Brain pericyte (primary cell): ENCODE measurements at regions not wholly inside any gene's neighbourhood (a gene's known extent, or its start where the extent isn't known, plus 50 kb on each side); places are given as distances from the start of the nearest gene placed in this dataset.
A peak's percentile ranks its signal among the peaks of the same experiment; 100 is the strongest.
"Not testable (repeated sequence)": the region's sequence is repeated elsewhere in the genome, so short reads cannot be mapped to it uniquely, and the experiment has no call there.

Experiments used
- DNase-seq: peaks from one replicate; pipeline ENCODE4 v3.0.0-alpha.2; 2012; ENCODE audit warnings: low read depth, low spot score

DNA sequence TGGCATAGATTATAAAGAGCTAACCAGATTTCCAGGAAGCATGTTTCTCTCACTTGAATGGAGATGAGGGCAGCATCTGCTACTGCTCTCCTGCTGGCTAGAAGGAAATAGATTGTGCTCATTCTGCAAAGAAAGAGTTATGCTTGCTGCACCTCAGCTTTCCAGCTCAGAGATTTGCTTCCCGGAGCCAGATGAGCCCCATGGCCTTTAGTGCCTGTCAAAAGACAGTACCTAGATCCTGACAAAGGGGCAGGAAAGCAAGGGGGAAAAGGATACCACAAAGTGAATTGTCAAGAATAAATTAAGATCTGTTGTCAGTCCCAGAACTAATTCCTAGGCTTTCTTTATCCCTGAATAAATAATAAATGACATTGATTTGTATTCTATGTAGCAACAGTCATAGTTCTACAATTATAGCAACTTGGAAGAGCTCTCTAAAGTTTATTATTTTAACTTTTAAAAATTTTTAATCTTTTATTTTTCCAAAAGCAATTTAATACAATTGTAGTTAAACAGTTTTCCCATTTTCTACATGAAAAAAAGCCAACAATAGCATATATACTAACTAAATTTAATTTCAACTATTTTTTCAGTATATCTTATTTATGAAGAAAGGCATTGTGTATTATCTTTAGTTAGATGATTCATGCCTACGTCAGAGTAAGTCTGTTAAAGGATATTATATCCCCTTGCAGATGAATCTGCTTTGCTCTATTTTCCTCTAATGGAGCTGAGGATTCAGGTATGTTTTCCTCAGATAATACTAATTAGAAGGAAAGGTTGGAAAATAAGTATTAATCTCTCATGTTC is 306.1 kb upstream of the DDI1 start:
- DNase-seq, result no peak

DNA sequence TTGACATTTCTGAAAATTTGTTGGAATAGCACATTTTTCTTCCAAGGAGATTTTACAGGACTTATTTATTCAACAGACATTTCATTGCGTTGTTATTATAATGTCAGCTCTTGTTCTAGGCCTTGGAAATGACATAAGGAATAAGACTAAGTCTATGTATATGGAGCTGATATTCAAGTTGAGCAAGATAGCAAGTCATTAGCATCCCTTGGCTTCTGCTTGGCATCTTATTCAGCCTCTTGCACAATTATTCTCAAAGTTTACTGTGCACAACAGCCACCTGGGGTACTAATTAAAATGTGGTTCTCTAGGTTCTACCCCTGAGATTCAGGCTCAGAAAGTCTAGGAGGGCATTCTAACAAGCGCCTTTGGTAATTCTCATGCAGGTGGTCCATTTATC is 304.8 kb upstream of the DDI1 start:
- no peak for DNase-seq

DNA sequence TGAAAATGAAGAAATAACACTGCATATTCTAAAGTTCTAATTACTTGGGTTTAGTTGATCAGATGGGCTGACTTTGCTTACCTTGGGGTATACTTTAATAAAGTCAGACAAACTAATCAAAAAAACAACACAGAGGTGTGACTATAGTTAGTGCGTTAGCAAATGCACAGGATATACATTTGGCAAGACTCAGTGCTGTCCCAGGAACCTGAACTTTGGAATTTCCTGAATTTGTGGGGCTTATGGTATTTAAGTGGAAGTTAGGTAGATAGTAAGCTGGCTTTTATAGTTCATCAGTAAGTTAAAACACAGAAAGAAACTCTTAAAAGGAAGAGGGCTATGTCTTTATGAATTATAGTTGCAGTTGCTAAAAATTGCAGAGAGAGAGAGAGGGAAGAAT is 302.6 kb upstream of the DDI1 start:
- DNase-seq, result no peak

DNA sequence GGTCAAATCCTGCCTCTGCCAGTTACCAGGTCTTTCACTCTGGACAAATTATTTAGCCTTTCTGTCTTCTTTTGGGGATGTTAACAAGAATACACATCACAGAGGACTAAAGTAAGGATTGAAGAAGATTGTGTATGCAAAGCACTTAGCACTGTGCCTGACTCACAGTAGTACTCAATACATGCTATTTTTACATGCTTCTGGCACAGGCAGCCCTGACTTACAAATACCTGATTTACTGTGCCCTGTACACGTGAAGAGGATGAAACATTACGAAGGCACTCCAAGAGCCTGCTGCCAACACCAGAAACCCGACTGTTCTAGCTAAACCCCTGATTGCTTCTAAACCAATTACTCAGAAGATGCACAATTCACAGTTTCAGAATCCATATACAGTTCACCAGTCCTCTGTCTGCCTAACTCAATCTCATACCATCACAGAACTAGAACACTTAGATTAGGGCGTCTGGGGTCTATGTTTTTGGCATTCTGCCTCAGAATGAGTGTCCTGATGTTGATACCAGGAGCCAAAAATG is 300.9 kb upstream of the DDI1 start:
- DNase-seq, result no peak

DNA sequence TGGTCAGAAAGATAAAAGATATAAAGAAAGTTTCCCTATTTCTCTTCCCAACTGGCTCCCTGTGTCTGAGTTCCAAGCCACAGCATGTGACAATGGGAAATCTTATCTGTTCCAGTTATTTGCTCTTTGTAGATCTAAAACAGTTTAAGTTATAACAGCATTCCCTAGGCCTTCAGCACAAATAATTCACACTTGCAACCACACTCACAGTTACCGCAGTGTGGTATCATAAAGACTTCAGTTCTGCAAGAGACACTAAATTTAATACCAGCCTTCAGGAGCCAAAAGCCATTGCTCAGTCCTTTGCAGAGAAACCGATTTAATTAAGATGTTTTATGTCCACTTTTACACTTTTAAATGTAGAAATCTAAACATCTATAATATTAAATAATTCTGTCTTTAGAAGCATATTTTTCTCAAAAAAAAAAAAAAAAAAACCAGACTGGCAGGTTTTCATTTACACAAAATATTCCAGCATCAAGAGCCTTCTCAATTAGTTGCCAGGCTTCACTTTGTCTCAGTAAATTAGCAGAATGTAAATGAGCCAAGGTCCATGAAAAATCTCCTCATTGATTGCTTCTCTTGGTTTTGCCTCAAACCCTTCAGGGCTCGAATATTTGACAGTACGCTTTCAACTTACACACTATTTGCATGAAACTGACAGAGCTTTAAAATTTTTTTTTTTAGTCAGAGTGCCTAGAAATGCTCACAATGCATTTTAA is 300.0 kb upstream of the DDI1 start:
- DNase-seq, result no peak

DNA sequence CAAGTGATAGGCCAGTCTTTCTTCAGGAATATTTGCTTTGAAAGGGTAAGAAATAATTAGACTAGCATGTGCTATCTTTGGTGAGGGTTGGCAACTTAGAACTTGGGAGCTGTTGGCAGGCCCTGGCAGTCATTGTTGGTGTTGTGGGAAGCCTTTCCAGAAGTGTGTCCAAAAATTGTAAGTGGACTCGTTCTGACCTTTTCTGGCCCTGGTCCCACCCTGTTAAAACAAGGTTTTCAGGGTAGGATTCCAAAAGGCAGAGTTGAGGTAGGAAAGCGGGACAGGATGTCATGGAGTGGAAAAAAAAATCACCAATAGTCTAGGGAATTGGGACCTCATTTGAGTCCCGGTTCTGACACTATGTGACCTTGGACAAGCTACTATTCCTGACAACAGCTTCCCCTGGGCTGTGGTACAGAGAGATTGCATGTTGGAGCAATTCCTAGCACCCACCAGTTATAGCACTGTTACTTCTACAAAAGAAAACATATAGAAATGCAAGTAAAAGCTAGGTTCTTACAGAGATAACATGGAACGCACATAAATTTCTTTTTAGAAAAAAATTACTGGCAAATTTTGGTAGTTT is 299.3 kb upstream of the DDI1 start:
- DNase-seq, result no peak

DNA sequence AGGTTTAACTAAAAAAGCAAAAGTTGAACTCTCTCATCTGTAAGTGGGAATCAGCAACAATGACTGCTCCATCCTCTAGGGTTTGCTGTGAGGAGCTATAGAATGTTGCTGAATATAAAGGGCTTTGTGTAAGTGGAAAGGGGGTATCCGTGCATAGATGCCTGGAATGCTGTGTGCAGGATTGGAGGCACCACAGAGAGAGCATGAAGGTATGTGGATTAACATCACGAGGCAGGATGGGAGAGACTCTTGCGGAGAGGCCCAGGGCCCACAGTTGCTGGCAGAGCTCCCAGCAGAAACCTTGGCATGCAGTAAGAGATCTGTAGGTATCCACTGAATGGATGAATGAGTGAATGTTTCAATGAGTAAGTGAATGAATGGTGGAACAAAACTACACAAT is 298.7 kb upstream of the DDI1 start:
- no peak for DNase-seq

DNA sequence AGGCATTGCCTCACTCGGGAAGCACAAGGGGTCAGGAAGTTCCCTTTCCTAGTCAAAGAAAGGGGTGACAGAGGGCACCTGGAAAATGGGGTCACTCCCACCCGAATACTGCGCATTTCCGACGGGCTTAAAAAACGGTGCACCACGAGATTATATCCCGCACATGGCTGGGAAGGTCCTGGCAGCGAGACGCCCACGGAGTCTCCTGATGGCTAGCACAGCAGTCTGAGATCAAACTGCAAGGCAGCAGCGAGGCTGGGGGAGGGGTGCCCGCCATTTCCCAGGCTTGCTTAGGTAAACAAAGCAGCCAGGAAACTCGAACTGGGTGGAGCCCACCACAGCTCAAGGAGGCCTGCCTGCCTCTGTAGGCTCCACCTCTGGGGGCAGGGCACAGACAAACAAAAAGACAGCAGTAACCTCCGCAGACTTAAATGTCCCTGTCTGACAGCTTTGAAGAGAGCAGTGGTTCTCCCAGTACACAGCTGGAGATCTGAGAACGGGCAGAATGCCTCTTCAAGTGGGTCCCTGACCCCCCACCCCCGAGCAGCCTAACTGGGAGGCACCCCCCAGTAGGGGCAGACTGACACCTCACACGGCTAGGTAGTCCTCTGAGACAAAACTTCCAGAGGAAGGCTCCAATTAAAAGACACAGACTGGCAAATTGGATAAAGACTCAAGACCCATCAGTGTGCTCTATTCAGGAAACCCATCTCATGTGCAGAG is 297.2 kb upstream of the DDI1 start:
- not testable (repeated sequence) for DNase-seq

DNA sequence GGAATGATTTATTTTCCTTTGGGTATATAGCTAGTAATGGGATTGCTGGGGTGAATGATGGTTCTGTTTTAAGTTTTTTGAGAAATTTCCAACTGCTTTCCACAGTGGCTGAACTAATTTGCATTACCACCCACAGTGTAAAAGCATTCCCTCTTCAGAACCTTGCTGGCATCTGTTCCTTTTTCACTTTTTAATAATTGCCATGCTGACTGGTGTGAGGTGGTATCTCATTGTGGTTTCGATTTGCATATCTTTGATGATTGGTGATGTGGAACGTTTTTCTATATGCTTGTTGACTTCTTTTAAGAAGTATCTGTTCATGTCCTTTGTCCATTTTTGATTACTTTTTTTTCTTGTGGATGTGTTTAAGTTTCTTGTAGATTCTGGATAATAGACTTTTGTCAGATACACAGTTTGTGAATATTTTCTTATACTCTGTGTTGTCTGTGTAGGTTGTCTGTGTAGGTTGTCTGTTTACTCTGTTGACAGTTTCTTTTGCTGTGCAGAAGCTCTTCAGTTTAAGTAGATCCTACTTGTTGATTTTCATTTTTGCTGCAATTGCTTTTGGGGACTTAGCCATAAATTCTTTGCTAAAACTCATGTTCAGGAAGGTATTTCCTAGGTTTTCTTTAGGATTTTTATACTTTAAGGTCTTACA is 291.8 kb upstream of the DDI1 start:
- DNase-seq, result no peak

DNA sequence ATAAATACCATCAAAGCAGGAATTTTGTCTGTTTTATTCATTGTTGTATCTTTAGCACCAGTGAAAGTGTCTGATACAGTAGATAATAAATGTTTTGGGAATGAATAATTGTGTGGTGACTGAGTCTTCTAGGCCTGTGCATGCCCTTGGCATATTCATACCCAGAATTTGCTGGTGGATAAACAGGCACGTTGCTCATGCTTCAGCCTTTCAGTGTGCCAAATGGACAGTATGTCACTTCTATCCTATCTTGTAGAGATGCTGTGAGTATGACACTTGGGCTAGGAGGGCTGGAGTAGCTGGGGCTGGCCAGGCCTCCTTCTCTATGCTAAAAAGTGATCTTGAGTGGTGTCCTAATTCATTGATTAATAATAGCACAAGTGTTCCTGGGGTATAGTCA is 287.3 kb upstream of the DDI1 start:
- no peak for DNase-seq

DNA sequence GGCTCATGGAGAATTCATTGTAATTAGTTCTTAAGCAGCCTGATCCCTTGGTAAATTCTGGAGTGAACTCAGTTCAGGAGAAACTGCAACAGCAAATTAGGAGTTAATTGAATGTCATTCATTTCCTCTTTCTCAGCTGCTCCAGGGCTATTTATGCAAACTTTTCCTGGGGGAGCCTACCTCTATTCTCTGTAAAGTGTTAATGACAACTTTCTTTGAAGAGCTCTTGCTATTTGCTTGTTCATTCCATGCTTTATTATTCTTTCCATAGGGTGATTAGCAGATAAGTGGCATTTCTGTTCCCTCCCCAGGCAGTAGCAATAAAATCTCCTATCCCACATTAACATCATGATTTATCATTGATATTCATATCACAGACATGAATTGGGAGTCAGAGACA is 267.6 kb upstream of the DDI1 start:
- no peak for DNase-seq

DNA sequence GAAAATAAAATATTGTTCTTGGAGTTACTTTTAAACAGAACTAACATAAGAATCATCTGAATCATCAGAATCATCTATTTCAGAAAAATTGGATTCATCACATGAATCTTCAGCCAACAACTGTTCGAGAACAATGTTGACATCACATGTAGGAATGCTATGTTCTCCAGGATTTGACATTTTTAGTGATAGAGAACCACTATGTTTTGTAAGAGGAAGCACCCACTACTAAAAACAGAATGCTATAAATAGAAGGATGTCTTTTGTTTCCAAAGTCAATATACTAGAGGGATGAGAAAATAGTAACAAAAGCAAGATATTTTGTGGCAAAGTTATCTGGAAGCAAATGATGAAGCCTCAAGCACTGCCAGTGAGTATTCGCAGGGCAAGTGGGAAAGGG is 263.4 kb upstream of the DDI1 start:
- peak; percentile 49 for DNase-seq

DNA sequence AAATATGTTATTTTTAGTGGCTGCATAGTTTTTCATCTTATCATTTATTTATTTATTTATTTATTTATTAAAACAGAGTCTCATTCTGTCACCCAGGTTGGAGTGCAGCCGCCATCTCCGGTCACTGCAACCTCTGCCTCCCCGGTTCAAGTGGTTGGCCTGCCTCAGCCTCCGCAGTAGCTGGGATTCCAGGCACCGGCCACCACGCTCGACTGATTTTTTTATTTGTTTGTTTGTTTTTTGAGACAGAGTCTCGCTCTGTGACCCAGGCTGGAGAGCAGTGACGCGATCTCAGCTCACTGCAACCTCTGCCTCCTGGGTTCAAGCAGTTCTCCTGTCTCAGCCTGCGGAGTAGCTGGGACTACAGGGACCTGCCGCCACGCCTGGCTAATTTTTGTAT is 262.9 kb upstream of the DDI1 start:
- DNase-seq, result no peak

DNA sequence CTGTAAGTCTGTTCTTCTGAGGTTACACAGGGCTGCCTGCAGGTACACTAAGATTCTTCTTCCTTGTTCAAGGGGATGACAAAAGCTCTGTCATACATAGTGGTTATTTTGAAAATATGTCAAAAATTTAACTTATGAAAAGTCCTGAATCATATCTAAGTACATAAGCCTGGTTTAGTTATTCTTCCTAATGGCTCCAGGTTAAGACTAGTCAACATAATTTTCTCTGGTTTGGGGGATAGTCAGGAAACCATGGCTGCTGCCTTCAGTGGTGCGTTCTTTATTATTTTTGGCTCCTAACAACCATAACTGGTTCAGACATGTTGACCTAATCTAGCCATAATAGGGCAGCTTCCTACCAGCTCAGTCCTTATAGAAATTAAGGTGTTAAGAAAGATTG is 257.4 kb upstream of the DDI1 start:
- no peak for DNase-seq

DNA sequence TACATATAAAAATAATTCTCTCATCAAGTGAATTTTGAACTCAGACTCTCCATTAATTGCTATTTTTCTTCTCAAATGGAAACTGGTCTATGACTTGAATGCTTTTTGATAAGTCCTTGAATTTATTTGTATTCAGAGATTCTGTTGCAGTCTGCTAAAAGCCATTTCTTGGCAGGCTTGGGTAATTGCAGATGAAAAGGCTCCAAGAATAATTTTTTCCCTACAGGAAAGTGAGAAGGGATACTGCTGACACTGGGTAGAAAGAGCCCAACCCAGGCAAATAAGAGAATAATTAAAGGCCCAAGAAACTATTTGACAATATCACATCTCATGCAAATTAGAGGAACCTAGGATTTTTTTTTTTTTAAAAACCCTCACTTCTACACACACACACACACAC is 246.5 kb upstream of the DDI1 start:
- DNase-seq, result no peak

DNA sequence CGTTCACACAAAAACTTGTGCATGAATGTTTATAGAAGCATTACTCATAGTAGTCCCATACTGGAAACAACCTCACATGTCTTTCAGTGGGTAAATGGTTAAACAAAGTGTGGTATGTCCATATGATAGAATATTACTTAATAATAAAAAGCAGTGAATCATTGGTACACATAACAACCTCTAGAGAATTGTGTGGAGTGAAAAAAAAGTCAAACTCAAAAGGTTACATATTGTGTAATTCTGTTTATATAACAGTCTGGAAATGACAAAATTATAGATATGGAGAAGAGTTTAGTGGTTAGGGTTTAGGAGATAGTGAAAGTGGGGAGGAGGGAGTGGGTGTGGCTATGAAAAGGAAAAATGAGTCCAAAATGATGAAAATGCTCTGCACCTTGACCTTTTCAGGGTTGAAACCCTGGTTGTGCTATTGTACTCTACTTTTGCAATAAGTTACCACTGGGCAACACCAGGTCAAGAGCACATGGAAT is 243.4 kb upstream of the DDI1 start:
- no peak for DNase-seq

DNA sequence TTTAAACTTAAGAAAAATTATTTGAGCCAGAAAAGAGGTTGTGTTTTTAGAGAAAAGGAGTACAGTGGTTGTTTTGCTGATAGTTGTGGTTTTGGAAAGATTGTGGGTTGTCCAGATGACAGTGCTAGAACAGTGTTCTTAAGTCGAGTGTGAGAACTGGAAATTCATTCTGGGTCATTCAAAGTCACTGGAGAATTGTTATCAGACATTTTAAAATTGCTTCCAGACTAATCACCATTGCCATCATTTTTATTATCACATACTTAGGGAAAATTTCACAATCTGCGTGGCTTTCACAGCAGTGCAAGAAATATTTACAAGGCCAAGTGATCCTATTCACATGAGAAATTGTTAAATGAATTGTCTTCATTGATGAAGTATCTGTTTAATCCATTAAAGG is 242.2 kb upstream of the DDI1 start:
- no peak for DNase-seq

DNA sequence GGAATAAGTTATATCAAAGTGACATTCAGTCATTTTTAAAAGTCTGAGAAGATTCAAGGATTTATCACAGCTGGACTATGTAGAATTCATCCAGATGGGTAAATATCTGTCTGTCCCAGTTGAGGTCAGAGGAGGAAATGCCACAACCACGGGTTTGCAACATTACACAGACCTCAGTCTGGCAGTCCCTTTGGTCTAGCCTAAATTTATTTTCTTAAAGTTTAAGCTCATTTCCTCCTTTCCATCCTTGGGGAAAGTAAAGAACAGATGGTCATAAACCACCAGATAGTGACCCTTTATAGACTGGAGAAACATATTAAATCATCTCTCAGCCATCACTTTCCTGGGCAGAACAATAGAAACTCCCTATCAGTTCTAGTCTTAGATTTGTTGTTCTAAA is 238.4 kb upstream of the DDI1 start:
- peak; percentile 12 for DNase-seq

DNA sequence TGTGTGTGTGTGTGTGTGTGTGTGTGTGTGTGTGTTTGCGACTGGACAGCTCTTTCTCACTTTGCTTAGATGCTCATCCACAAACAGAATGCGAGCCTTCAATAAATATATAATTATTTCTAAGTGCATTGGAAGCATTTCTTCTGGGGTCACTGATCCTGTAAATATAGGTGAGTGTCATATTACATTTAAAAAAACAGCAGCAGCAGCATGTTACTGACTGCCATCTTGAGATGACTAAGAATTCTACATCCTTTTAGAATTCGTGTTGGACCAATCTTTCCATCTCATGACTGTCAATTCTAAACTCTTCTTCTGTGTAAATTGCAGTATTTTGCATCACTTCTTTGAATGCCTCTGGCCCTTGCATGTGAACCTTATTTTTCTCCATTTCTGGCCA is 238.0 kb upstream of the DDI1 start:
- no peak for DNase-seq

DNA sequence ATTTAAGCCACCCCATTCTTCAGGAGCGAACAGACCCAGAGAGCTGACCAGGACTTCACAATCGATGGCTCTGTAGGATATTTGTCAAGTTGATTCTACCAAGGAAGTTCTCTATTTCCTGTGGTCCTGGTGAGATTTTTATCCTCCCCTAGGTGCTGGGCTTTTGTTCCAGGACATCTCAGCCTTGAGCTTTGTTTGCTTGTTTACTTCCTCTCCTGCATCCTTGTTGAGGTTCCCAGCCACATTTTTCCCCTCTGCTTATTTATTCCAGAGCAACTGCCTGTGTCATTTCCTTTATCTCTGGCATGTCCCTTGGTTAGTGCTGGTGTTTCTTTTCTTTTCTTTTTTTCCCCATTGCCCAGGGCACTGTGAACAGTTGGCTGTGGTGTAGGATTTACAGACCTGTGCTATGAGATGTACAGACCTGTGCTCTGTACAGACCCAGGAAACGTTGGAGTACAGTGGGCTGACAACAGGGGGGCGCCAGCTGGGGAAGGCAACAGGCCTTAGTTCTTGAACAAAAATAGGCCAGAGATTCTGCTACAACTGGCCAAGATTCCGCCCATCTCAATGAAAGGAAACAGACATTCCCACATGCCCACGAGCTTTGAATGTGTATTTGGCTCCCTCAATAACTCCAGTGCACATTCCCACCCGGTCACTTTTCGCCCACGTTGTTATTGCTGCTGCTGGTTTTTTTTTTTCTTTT is 235.9 kb upstream of the DDI1 start:
- DNase-seq, result no peak

DNA sequence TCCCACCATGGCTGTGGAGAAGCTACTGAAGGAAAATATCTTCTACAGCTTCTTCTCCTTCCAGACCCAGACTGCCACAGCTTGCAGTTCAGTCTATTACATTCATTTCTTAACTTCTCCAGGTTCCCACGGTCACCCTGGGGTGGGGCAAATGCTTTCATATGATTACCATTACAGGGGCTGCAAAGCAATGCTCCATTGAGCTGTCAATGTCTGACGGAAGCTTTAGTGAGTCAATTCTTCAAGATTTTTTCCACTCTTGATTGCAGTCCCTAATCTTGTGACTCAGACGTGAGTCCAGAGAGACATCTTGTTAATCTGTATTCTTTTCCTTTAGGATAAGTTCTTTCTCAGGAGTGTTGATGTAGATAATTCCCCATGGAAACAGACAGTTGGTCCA is 233.4 kb upstream of the DDI1 start:
- DNase-seq, result no peak
